GF-D8 (cell line): ENCODE measurements at regions not wholly inside any gene's neighbourhood (a gene's known extent, or its start where the extent isn't known, plus 50 kb on each side); places are given as distances from the start of the nearest gene placed in this dataset.

ENCODE experiments used
- DNase-seq: peaks from one replicate; lab custom pipeline; 2025; lab: John Stamatoyannopoulos, UW

DNA sequence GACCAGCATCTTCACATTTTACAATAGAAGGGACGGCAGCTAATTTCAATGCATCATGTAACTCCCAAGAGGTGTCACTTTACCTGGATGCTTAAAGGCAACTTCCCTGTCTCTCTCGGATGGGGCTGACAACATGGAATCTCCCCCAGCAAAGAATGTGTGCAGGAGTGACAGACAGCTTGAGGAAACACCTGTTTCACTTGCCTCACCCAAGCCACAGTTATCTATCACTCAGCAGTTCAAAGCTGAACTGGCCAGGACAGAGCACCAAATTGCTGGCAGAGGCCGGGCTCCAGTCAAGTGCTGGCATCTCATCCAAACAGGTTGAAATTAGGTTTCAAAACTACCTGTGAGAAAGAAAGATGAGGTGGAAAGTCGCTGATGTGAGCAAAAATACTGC is 538.0 kb upstream of the PLXNA2 start:
- no peak for DNase-seq

DNA sequence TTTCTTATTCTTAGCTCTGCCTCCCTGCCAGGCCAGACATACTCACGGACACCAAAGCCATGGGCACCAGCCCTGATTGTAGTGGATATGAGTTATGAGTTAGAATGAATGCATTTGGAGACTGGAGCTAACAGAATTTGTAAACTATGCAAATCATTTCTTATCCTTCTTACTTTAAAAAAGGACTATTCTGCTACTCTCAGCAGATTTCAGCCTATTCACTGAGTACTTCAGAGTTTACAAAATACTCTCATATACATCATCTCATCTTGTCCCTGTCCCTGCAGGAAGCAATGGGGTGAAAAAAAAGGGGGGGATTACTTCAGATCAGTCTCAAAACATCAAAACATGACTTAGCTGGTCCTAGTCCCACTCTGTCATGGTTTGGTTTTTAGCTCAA is 541.4 kb upstream of the PLXNA2 start:
- no peak for DNase-seq

- DNase-seq = no peak
Measured at GRCh38 chr1:208787219-208787618, 543.0 kb upstream of the PLXNA2 start.

DNA sequence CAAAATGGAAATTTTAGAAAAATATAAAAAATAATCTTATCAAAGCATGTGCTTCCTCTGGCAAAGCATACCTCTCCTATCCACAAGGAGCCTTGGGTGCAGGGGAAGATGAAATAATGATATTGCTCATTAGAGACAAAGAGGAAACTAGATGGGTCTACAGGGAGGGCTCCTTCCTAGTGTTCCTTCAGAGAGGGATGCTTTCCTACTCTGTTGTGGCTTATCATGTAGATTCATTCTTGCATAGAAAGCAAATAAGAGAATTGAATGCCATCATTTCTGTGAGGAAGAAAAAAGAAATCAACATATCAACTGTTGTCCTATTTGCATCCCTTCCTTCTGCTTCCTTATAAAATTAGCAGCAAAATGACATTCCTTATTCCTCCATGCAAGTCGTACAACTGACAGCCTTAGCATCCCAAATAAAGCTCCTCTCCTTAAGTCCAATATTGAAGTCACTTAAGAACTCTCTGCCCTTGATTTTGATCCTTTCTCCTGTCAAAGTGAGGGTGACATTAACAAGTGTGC is 543.9 kb upstream of the PLXNA2 start:
- no peak for DNase-seq

- no peak for DNase-seq
Measured at GRCh38 chr1:208791456-208791855, 547.3 kb upstream of the PLXNA2 start.

GRCh38 chr1:208793861-208794345 is 549.7 kb upstream of the PLXNA2 start:
- DNase-seq = no peak

GRCh38 chr1:208799186-208799585 is 555.0 kb upstream of the PLXNA2 start:
- no peak for DNase-seq

DNA sequence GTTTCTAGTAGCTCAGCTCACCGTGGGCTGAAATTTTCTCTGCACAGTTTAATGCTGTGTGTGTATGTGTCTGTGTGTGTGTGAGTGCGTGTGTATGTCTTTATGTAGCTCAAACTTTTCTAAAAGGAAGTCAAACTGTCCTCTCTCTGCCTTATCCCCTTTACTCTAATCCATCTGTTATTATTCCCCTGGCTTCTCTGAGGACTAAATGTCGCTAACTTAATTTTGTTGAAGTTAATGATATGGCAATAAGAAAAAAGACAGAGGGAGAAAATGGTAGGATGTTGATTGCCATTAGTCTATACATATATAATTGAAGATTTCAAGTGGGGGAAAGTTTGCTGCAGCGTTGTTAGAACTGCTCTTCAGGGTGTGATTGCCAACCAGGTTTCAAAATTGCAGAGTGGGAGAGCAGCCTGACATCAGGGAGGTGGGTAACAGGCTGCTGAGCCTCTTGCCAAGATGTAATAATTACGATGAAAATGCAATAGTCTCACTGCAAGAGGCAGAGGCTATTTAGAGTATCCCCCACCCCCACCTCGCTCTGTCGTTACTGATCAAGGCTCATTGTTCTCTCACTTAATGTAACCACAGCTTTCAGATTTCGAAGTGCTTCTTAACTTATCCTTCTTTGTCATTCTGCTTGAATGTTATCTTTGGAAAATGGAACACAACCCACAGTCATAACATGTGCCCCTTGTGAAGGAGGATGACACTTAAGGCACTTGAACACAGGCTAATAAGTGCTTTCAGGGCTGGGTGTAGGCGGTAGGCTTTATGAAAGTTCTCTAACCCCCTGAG is 559.0 kb upstream of the PLXNA2 start:
- DNase-seq = no peak

DNA sequence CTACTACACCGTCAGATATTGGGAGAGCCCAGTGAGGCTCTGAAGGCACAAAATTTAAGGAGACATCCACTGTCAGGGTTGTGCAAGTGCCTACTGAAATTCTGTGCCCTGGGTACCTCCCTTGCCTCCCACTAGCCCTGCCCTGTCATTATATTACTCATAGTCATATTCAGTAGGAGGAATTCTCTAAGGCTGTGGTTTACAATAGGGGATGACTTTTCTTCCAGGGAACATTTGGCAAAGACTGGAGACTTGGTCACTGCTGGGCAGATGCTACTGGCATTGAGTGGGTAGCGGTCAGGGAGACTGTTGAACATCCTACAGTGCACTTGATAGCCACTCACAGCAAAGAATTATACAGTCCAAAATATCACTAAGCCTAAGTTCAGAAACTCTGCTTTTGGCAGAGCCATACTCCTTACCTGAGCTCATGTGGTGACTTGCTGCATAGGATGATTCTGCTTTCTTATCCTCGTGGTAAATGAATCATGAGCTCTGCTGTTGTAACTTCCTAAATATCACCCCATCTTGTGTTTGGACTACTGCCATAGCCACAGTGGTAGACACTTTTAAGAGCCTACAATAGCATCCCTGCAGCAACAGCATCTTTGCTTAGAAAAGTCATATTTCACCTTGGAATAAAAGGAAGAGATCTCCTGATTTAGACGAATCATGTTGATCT is 563.4 kb upstream of the PLXNA2 start:
- no peak for DNase-seq

- no peak for DNase-seq
Measured at GRCh38 chr1:208808301-208808700, 564.1 kb upstream of the PLXNA2 start.

- no peak for DNase-seq
Measured at GRCh38 chr1:208809876-208810275, 565.7 kb upstream of the PLXNA2 start.

DNA sequence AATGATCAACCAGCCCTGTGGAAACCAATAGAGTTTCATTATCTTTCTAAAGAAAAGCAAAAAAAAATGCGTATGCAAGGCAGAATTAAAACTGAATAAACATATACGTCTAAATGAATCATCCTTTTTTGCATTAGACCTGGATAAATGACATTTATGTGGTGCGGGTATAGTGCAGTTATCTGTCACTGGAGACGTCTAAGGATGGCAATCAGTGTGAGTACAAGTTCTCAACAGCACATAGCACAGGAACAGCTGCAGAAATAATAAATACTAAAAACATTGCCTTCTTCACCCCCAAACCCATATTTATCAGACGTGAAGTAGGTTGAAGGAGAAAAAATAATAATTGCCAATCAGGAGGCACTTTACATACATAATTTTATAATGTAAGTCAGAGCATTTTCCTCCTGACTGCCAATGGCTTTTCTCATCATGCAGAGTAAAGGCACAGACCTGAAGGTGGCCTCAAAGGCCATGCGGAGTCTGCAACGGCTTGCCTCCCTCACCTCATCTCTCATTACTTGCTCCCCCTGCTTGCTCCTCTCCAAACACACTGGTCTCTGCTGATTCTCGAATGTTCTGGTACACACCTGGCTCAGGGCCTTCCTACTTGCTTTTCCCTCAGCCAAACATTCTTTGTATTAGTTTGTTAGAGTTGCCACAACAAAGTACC is 574.7 kb upstream of the PLXNA2 start:
- DNase-seq = no peak

GRCh38 chr1:208820580-208821212 is 576.5 kb upstream of the PLXNA2 start:
- DNase-seq = no peak

- no peak for DNase-seq
Measured at GRCh38 chr1:208821939-208822338, 577.8 kb upstream of the PLXNA2 start.

DNA sequence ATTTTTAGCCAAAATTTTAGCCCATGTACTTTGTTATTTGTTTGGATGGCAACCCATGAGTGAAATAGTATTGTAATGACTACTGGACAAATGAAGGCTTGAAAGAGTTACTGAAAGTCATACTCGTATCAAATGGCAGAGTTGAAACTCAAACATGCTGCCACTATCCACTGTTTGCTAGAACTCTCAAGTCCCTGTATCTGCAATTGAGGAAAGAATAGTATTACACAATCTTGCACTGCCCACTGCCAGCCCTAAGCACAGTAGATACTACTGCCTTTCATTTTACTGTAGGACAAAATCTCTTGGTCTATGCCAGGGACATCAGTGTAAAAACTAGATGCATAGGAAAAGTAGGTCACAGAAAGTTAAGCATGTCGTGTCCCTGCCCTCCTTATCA is 581.1 kb upstream of the PLXNA2 start:
- DNase-seq = no peak

GRCh38 chr1:208829595-208829994 is 585.4 kb upstream of the PLXNA2 start:
- DNase-seq = no peak

GRCh38 chr1:208834381-208835096 is 590.4 kb upstream of the PLXNA2 start:
- no peak for DNase-seq

GRCh38 chr1:208835097-208835463 is 590.9 kb upstream of the PLXNA2 start:
- DNase-seq = no peak

- no peak for DNase-seq
Measured at GRCh38 chr1:208835781-208836180, 591.6 kb upstream of the PLXNA2 start.

DNA sequence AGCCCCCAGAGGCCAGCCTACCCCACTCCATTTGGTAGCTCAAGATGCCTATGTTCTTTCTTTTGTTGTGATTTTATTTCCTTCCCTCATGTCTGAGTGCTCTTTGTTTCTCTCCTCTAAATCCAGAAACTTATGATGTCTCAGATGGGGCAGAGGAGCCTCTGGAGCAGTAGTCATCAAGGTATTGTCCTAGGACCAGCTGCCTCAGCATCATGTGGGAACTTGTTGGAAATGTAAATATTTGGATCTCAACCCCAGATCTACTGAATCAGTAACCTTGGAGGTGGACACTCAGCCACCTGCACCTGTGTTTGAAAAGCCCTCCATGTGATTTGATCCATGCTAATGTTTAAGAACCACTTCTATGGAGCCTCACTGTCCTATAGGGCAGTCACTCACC is 593.1 kb upstream of the PLXNA2 start:
- no peak for DNase-seq

DNA sequence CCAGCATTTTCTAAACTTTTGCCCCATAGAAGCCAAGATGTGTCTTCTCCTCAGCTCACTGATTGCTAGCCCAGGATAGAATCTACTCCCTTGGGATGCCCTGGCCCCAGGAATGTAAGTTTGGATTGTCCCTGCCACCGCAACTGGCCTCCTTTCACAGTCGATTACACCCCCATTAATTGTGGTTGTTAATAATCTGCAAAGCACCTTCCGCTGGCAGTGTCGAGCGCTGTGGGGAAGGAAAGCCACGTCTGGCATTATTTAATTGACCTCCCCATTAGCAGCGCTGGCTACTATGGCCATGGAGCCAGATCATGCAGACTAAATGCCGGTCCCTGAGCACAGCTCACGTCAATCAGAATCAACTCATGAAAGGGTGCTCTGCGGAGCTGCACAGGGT is 597.3 kb upstream of the PLXNA2 start:
- no peak for DNase-seq

DNA sequence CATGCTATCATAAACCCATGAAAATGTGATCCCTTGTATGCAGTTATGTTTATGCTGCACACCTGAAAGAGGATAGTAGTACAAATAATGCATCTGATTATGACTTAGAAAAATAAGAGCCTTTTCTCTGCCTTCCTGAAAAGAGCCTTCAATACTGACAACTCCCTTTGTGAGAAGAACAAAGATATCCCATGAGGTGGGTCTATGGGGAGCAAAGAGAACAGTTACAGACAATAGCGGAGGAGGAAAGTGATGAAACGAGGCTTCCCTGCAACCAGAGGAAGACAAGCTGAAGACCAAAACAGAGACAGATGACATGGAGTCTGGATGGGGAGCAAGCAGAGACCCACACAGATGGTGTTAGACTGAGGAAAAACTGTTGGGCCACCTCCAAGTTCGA is 598.3 kb upstream of the PLXNA2 start:
- no peak for DNase-seq
